Kidney capillary endothelial cell (primary cell): ENCODE measurements at regions not wholly inside any gene's neighbourhood (a gene's known extent, or its start where the extent isn't known, plus 50 kb on each side); places are given as distances from the start of the nearest gene placed in this dataset.

Experiments used
- DNase-seq: peaks from one replicate; pipeline ENCODE4 v3.0.0-alpha.2; 2018; ENCODE audit warnings: low spot score

DNA sequence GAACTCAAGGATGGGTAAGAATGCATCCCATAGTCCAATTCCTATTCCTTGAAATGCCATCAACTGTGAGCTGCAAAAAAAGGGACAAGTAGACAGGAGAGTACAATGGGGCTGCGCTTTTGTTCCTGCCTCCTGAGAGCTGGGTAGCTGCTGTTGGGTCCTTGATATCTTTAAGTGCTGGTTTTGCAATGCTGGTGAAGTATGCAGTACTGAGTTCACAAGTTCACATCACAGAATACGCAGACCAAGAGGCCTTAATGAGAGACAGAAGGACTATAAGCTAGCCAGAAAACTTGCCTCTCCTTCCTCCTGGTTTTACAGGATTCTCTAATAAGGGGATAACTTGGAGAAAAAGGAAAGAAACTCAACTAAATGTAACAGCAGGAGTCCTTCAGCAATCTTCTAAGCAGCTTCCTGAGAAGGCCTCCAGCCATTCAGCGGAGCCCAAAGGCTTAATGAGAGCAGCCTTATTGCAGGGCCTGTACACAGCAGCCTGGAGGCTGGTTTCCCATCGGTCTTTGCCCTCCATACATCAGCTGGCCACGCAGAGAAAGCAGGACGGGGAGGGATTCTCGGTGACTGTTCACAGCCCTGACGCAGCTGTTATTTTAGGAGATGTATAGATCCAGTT lies 293.1 kb downstream of the CDCA7 start:
- DNase-seq: no peak

DNA sequence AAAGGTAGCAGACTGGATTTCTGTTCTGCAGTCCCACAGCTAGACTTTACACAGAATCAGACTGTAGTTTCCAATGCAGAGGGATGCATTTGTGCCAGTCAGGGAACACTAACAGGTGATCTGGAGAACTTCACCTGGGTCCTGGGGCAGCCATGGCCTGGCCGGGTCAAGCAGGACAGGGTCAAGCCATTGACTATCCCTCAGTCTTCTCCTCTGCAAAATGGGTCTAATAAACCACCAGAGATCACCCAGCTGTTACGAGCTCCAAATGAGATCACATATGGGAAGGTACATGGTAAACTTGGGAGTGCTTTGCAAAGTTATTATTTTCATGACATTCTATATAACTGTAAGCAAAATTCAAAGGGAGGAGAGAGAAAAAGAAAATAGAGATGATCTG lies 294.1 kb downstream of the CDCA7 start:
- DNase-seq: no peak

DNA sequence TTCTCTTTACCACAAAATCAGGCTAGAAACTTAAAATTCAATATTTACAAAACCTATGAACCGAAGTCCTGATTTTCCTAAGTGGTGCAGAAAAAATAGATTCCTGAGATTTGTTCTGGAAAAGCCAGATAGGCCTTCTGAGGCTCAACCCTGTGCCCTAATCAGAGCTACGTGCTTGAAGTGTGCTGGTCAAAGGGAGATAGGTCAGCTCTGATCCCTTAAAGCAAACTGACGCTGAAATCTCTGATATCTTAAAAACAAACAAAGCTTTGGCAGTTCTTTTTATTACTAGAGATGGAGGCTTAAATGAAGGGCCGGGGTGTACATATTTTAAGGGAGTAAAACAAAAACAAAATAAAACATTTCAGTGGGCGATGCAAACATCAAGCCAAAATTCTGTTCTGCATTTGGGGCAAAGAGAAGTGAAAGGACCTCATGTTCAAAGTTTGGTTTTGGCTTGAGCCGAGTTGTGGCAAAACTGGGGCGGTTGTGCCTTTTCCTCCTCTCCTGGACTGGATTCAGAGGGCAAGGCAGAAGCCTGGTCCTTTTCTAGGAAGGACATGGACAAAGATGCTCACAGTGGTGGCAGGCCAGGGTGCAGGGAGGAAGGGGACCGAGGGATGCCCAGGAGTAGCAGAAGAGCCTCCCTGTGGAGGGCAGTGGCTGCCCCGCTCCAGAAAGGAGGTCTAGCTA lies 295.0 kb downstream of the CDCA7 start:
- no peak for DNase-seq

DNA sequence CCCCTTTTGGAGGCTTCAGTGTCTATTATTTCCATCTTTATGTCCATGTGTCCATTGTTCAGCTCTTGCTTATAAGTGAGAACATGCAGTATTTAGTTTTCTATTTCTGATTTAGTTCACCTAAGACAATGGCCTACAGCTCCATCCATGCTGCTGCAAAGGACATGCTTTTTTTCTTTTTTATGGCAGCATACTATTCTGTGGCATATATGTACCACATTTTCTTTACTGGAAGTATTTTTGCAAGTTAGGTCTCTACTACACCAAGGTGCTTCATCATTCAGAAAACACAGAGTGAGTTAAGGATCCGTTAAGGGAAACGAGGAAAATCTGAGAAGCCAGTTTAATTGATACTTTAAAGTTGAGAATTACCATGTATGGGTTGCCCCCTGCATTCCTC lies 297.2 kb downstream of the CDCA7 start:
- DNase-seq: no peak

DNA sequence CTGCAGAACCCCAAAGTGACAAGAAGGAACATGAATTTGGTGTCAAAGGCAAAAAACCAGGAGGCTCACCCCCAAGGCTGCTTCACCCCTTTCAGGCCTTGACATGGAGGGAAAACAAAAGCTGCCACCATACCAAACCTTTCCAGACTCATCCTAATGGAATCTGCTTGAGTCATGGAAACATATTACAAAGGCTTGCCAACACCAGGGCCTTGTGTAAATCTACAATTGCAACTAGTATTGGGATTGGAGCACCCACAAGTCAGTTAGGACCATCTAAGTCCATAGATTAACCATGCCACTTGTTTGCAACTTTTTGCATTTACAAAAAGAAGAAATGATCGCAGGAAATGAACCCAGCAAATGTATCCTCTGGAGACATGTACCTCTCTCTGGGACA lies 297.6 kb downstream of the CDCA7 start:
- DNase-seq: peak; percentile 22

DNA sequence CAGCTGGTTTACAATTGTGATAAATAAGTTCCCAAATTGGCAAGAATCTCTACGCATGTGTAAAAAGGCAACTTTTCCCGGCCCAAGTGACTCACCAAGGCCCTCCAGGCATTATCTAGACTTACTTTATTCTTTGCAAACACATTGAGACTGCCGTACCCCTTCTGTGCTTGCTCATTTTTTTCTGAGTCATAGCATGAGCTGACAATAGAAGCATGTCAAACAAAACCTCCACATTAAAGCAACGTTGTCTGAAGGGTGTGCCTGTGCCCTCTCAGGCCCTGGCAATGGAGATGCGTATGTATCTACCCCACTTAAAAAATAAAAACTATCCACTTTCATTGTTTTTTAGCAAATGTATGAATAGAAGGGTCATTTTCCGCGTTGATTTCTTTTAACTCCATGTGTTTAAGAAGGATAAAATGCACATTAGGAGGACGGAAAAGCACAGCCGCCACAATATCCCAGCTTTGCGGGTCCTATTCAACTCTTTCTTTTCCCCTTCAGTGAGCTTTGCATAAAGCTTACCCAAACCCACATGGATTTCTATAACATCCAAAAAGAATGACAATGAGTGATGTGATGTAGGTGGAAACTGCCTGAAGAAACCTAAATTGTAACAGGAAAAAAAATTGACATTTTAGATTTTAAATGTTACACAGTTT lies 298.2 kb downstream of the CDCA7 start:
- DNase-seq: peak; percentile 60

DNA sequence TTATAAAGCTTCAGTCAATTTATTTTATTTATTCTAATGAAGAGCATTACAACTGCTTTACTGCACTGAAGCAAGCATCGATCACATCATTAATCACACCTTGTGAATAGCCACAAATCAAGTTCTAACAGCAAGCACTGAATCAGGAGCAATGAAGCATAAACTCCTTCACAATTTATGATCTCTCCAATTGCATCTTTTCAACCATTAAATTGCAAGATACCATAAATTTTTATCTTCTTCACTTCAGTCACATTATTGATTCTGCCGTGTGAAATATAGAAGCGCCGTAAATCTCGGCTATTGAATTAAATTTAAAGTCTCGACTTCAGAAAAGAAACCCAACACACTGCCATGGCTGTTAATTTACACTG lies 298.7 kb downstream of the CDCA7 start:
- DNase-seq: no peak

DNA sequence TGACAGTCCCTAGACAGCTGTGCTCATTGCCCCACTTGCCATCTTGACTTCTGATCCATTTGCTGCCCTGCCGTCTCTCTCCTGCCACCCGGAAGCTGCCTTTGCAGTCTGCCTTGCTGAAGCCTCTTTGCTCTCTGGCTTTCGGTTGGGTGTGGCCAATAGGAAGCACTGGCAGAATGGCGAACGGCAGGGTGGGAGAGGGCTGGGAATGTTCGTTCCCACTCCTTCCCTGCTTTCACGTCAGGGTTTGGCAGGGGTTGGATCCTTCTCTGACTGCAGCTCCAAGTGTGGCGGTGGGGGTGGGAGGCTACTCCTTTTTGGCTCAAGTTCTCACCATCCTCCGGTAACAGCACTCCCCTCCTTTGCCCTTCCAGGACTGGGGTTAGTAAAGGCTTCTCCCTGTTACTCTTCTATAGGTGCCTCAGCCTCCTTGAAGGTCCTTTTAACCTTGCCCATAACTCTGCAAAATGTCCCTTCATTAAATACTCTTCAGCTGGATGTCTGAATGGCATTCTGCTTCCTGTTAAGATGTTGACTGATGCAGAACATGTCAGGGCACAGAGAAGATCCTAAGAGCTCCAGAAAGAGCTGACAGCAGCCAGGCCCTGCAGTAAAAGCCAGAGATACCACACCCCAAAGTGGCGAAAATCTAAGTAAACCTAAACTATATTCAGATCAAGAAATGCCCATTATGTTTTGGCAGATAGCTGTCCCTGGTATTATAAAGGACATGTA lies 299.7 kb downstream of the CDCA7 start:
- no peak for DNase-seq

DNA sequence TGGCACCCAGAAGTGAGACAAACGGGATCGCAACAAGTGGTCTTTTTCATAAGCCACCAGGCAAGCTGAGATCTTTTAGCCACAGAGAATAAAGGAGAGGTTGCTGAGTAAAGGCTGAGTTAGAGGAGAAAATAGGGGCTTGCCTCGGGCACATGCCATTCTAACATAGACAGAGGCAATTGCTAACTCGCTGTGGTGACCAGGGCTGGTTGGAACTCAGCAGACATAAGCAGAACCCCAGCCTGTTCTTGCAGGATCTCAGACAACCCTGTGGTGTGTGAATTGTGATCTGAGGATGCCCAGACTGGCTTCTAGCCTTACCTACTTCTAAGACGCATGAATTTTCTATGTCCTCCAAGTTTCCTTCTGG lies 300.2 kb downstream of the CDCA7 start:
- DNase-seq: no peak

DNA sequence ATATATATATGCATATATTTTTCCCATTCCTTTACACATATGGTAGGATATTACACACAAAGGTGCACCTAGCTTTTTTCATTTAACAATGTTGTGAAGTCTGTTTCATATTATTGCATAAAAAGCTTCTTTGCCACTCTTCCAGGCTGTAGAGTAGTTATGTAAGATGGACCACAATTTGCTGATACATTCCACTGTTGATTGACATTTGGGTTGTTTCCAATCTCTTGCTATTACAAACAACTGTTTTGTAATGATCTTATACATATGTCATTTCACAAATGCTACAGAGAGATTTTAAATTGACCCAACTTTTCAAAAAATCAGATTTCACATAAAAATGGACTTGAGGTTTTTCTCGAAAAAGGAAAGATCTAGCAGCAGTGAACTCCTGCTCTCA lies 301.4 kb downstream of the CDCA7 start:
- DNase-seq: no peak

DNA sequence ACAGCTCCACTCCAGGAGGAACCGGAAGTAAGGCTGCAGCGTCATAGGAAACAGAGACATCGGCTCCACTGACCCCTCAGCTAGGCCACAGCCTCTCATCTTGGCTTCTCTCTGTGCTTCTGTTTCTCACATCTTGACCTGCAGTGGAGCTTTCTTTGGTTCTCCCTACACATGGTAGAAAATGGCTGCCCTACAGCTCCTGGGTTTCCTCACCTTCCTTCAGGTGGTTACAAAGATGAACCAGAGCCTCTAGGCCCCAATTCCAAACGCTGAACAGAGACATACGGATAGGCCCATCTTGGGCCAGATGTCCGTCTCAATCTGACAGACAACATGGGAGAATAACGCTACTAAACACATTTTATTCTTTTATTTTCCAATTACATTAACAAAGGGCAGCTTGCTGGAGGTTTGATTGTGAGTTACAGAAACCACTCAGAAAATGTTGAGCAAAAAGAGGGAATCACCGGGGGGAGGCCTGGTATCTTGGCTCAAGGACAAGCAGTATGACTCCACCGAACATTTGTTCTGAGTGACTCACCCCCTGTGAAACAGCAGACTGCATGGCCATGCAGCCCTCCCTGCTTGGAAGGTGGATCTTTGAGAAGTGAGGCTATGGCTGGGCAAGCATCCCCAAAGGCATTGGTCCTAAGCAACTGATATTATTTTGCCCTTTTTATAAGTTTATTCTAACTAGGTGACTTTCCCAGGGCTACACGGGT lies 303.5 kb downstream of the CDCA7 start:
- peak; percentile 3 for DNase-seq

DNA sequence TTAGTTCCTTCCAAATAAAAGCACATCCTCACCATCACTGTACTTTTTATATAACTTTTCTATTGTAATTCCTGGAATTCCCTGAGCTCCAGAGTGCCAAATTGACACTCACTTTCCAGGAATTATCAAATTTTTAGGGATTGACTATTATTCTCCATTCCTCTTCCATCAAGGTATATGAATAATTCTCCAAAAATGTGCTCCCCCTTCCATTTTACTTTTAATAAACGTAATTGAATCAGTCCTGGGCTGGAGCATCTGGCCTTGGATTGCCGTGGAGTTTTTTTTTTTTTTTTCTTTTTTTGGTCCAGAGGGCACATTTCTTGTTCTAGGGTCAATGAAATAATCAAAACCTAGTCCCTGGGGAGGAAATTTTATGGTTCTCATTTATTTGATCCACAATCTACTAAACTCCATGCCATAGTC lies 304.3 kb downstream of the CDCA7 start:
- no peak for DNase-seq

DNA sequence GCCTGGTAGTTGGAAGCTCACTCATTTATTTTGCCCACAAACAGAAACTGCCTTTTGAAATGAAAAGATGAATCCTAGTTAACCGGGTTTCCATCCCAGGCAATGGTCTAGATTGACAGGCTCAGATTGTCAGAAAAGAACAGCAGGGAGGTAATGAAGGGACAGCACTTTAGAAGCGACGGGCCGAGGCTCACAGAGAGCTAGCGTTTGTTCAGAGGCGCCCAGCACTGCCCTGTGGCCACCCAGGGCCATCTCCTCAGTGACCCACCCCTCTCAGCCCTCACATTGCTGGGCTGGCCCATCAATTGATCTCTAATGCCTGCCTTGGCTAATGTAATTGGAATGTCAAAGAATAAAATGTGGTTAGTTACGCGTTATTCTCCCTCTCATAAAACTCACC lies 304.8 kb downstream of the CDCA7 start:
- DNase-seq: no peak

DNA sequence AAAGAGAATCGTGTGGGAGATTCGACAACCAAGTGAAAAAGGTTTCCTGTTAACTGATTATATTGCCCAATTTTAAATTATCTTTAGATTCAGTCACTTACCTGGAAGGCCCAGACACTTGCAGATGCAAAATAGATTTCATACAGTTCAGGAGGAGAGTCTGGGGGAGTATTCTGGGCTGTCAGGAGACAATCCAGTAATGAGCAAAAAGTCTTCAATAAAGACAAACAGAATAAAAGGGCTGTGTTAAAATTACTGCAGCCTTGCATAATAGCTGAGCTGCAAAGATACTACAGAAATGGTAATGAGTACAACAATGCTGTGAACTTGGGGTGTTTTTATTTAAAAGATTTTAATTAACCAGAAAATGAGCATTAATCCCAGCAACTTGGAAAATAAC lies 303.6 kb downstream of the SP3 start:
- no peak for DNase-seq

DNA sequence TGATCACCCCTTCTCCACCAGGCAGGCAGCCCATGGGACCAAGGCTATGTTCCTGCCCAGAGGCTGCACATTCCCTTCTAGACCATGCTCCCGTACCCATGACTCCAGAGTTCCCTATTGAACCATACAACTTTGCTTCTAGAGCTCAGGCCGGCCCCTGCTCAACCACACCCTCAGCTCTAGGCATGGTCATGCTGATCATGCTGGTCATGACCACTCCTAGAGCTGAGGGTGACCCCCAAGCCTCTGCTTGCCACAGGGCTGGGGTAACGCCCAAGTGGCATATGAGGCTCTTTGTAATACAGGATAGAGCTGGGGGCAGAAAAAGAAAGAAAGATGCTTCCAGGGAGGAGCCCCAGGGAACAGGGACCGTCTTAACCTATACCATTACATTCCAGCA lies 301.8 kb downstream of the SP3 start:
- DNase-seq: no peak

DNA sequence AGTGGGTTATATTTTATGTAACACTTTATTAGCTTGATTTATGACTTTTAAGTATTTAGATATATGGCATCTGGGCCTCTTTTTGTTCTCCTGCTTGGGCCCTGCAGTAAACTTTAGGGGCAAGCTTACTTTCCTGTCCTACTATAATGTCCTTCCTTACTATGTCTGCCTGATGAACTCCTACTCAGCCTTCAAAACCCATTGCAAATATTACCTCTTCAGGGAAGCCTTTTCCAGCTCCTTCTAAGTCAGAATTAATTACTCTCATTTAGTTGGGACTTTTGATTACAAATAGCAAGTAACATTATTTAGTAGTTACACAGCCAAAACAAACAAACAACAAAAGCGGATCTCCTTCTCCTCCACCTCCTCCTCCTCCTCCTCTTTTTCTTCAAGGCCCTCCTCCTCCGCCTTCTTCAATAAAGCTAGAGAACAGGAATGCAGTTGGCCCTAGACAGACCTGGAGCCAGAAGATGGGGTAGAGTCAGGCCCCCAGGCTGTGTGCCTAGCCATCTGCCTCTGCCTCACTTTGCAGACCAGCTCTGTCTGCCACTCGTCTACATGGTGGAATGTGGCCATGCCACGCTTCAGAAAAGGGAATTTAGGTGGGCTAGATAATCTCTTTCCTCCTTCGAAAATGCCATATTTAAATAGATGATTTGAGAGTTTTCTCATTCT lies 301.2 kb downstream of the SP3 start:
- no peak for DNase-seq

DNA sequence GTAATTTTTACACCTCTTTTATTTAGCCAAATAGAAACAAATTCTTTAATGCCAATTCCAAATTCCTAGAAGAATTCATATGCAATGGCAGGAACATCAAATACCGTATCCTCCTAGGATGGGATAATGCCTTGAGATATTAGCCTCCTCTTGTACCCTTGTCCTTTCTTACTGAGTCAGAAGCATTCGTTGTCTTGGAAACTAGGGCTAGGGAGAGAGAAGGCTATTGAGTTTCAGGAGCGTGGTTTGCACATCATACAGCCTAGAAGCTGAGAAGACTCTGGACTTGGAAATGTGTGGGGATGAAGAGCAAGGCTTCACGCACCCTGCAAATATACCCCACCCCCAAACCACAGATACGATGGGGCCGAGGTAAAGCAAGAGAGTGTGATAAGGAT lies 300.7 kb downstream of the SP3 start:
- DNase-seq: no peak

DNA sequence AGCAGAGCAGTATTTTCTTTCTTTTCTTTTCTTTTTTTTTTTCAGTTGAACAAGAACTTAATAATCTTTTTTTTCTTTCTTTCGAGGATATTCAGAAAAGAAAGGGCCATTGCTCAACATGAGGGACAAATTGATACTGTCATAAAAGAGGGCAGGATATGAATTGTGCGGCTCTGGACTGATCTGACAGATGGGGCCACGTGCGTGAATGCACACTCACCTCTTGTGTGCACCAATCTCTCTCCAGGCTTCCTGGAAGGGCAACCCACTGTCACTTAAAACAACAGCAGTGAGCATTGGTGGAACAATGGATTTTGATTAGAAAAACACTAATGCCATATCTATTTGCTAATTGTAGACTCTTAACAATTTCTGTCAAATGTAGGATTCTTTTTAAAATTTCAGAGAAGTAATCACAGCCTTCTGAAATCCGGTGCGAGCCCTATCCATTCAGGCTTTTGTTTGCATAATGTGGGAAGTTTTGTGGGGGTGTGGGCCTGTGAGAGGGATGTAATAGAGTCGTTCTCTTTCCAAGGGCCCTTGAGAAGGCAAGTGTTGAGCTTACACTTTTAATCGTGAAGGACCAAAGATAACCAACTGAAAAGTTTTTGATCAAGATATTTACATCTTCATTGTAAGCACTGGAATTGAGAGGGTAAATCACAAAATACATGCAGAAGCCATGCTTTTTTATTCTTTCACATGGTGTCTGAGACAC lies 298.8 kb downstream of the SP3 start:
- DNase-seq: no peak

DNA sequence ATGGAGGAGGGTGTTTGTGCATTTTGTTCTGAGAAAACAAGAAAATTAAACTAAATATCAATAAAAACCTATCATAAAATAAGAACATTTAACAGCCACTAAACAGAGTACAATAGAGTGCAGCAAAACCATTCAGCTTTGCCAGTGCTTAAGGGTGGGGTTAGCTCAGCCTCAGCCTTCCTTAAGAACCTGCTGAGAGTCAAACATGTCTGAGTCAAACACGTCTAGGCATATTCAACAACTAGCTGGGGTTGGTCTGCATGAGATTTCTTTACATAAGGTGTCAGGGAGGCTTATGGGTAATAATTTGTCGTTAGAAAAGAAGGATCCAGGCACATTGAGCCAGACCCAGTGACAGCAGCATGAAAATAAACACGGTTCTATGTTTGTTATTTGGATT lies 298.2 kb downstream of the SP3 start:
- no peak for DNase-seq

DNA sequence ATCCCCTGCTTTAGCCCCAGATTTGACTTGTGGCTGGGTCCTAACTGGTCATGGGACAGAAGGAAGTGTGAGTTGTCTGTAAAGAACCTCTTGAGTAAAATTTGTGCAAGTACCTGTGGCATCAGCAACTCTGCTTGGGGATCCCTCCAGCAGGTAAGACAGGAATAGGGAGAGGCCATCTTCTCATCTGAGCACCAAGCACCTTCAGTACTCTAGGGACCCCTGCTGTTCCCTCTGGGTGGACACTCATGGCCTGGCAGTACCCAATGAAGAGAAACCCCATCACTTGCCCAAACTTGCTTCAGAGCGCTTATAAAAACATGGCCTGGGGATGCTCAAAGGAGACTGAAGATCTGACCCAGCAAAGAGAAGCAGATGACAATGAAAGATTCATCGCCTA lies 297.8 kb downstream of the SP3 start:
- no peak for DNase-seq

DNA sequence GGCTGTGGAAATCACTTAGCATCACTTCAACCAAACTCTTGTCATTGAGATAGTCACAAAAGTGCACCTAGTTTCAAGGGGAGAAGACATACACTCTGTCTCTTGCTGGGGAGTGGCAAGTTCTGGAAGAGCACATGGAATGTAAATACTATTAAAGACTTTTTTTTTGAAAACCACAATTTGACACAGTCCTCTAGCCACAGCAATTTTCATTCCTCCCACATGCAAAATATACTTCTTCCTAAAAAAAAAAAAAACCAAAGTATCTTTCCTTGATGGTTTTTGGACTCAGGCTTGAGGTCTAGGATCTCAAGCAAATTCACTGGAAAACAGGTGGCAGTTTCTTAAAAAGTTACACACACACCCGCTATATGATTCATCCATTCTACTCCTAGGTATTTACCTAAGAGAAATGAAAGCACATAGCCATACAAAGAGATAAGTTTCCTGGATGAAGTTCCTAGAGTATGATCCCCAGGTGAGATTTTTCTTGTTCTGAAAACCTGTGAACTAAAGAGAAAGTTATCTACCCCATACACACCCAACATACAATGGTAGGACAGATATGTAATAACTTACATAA lies 295.8 kb downstream of the SP3 start:
- no peak for DNase-seq
